Erythroblast (primary cell): ENCODE measurements at regions not wholly inside any gene's neighbourhood (a gene's known extent, or its start where the extent isn't known, plus 50 kb on each side); places are given as distances from the start of the nearest gene placed in this dataset.

Experiments
- GATA1 ChIP-seq: IDR thresholded peaks from 2 replicates; pipeline ENCODE4 v1.6.1; 2011; ENCODE audit warnings: low read depth, mild to moderate bottlenecking, control low read depth, low read length, moderate library complexity
- POLR2A ChIP-seq: IDR thresholded peaks from 2 replicates; pipeline ENCODE4 v1.6.1; 2011; ENCODE audit warnings: mild to moderate bottlenecking, low read length

DNA sequence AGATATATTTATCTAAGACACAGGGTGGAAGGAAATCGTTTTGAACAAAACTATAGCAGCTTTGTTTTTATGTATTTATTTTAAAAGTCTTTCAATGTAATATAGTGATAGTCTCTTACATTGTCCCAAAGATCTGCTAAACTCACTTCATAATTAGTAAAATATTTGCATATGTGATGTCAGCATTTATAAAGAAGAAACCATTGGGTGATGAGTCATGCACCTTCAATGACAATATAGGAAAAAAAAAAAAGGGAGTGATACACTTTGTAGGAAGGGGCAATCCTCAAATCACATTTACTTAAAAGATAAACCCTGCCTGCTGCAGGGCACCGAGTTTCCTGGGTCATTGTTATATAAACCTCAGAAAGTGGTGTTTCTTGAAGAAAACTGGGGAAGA is 112.4 kb upstream of the SEMA3C start:
- TF ChIP-seq POLR2A: no peak
- TF ChIP-seq GATA1: no peak
